Muscle of leg (tissue), 3 donors: ENCODE measurements at regions not wholly inside any gene's neighbourhood (a gene's known extent, or its start where the extent isn't known, plus 50 kb on each side); places are given as distances from the start of the nearest gene placed in this dataset.
"Not testable (repeated sequence)": the region's sequence is repeated elsewhere in the genome, so short reads cannot be mapped to it uniquely, and the experiment has no call there.

Experiments used
- DNase-seq: peaks from one replicate; pipeline ENCODE4 v3.0.0; 2013
- H3K27ac ChIP-seq: one replicate; pipeline ENCODE4 v1.5.1; 2013; ENCODE audit warnings: mild to moderate bottlenecking, low read length, control low read depth
- H3K27me3 ChIP-seq: one replicate; pipeline ENCODE4 v1.6.1; 2013; ENCODE audit warnings: low read length; ENCODE audit not compliant: control insufficient read depth, insufficient read depth
- H3K36me3 ChIP-seq: one replicate; pipeline ENCODE4 v1.6.1; 2013; ENCODE audit warnings: low read length; ENCODE audit not compliant: control insufficient read depth, insufficient read depth
- H3K4me1 ChIP-seq: one replicate; pipeline ENCODE4 v1.6.1; 2013; ENCODE audit warnings: low read length; ENCODE audit not compliant: control insufficient read depth, insufficient read depth
- H3K4me3 ChIP-seq: one replicate; pipeline ENCODE4 v1.5.1; 2013; ENCODE audit warnings: low read length, control low read depth
- H3K9me3 ChIP-seq: replicated peaks from 2 replicates; pipeline ENCODE4 v1.6.1; 2013; ENCODE audit warnings: low read depth, low read length; ENCODE audit not compliant: control insufficient read depth
- WGBS: methylation state at CpG from one replicate; pipeline ENCODE4 v1.1.5; 2013; ENCODE audit warnings: missing lambda C conversion rate; ENCODE audit not compliant: insufficient coverage; 5-methylcytosine and 5-hydroxymethylcytosine counted together

DNA sequence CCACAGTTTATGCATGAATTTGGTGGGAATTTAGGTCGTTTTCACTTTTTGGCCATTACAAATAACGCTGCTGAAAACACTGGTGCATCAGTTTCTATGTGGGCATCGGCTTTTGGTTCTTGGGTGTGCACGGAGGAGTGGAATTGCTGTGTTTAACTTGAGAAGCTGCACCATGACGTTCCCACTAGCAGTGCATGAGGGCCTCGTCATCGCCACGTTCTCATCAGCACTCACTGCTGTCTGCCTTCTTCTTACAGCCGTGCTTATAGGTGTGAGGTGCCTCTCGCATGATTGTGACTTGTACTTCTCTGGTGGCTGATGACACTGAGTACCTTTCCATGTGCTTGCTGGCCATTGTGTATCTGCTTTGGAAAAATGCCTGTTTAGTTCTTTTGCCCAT, 204.4 kb downstream of the BANP start:
- DNase-seq, H3K27me3 ChIP-seq, H3K9me3 ChIP-seq, H3K36me3 ChIP-seq, H3K27ac ChIP-seq, H3K4me3 ChIP-seq: not testable (repeated sequence)
- WGBS, result no CpG with 5 or more reads among the region's 10 CpGs
- peaks cover 23% of the 10 kb centered on the region for H3K4me1 ChIP-seq

DNA sequence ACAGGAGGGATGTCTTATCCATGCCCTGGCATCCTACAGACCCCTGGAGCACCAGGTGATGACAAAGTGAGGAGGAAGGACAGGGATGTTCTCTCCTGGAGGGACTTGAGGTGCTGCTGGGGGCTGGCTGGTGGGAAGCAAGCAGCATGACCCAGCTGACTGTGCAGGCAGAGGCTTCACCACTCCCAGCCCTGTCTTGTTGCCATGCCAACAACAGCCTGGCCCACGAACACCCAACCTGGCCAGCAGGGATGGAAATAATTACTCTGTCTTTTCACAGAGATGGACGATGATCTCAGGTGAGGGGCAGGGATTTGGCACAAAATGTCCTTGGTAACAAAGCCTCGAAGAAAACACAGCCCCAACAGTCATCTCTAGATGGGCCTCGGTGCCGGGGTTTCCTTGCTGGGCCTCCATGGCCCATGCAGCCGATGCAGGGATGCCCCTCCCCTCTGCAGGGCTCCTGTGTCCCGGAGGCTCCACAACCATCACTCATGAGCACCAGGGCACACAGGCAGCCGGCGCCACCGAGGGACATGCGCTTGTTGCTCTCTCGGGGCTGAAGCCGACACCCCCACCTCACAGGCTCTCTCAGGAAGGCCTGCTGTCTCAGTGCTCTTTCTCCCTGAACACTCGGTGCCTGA, 205.5 kb downstream of the BANP start:
- WGBS, result 60% methylated on average over 1 of the region's 14 CpGs
- H3K4me3 ChIP-seq, H3K36me3 ChIP-seq, H3K27ac ChIP-seq, DNase-seq, H3K9me3 ChIP-seq, H3K27me3 ChIP-seq: not testable (repeated sequence)
- peaks cover 13% of the 10 kb centered on the region for H3K4me1 ChIP-seq

DNA sequence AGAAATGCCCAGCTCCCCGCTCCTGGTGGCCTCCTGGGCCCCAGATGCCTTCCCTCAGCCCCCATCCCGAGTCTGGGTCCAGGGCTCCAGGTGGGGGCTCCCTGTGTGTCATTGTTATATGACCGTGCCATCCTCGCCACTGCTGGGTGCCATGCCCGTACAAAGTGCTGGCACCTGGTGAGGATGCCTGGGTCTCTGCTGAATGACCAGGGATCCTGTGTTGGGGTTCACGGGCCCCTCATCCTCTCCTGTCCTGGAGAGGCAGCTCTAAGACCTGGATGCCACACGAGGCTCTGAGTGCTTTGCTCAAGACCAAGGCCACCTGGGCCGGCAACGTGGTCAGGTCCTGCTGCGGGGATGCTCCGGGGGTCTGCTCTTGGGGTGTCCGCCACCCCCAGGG, 206.5 kb downstream of the BANP start:
- H3K9me3 ChIP-seq, H3K36me3 ChIP-seq, H3K4me1 ChIP-seq, H3K27me3 ChIP-seq, H3K4me3 ChIP-seq, DNase-seq, H3K27ac ChIP-seq: not testable (repeated sequence)
- WGBS, result 74% methylated on average over 2 of the region's 12 CpGs

DNA sequence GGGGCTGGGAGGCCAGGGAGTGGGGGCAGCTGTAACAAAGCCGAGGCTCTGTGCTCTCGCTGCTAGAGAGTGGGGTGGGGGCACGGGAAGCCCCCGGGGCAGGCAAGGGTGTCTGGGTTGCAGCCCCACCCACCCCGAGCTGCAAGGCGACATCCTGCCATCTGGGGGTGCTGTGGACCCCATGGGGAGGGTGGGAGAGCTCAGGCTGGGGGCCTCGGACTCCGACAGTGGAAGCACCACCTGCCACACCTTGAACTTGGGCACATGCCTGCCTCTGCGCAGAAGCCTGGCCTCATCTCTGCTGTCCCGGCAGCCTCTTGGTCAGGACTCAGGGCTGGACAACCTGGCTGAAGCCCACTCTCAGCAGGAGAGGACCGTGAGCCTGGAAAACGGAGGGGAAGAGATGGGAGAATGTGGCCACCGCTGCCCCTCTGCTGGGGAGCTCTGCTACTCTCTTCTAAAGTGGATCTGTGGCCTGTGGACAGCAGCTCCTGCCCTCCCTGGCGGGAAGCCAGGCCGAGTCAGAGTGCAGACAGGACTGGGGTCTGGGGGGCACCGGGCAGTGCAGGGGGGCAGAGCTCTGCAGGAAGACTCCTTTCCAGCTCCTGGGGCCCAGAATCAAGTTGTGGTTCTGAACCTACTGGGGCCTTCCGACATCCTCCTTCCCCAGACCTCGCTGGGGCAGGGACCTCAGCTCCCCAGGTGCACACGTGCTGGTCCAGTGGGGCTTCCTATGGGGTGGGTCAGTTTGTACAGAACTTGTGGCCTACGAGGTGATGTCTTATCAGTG, 207.2 kb downstream of the BANP start:
- not testable (repeated sequence) for H3K27ac ChIP-seq, H3K4me3 ChIP-seq, H3K9me3 ChIP-seq, DNase-seq, H3K36me3 ChIP-seq, H3K4me1 ChIP-seq, H3K27me3 ChIP-seq
- WGBS, result 69% methylated on average over 8 of the region's 20 CpGs

DNA sequence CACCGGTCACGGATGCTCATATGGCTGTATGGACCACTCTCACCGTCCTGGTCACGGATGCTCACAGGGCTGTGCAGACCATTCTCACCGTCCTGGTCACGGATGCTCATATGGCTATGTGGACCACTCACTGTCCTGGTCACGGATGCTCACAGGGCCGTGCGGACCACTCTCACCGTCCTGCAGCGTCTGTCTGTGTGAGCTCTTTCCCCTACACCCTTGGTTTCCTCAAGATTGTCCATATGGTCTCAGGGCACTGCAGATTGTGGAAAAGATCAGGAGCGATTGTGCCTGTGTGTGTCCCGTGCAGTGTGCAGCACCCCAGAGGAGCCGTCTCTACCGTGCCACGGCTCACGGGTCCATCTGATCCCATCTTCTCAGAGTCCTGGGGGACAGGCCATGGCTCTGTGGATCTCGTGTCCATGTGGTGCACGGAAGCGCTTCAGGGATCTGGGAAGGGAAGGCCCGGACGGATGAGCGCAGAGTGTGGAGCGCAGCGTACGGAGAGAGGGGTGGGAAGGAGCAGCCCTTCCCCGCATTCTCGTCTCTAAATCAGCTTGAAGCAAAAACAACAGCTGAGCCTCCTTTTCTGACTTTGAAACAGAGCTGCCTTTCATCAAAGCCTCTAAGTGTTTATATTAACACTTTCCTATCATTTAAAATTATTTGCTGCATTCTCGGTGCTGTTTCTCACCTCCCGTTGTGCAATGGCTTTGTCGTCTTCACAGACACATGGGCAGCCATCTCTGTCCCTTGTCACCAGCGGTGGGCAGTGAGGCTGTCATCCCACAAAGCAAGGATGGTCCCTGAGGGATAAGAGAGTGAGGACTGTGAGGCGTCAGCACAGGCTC, 208.0 kb downstream of the BANP start:
- 81% methylated on average over 15 of the region's 33 CpGs for WGBS
- not testable (repeated sequence) for DNase-seq

DNA sequence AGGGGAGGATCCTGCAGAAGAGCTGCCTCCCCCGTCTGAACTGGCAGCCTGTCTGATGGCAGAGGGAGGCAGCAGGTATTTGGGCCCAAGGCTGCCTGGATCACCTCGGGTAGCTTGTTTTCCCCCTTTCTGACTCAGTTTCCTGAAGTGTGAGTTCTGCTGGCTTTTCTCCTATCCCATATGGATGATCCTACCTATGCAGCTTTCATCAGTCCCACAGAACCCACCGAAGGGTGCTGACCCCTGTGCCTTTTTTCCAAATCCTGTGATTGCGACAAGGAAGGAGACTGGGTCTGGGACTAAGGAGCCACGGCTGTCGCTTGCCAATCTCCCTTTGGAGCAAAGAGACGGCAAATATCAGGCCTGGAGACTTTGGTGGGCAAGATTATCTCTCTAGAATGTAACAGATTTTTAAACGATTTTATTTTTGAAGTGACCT, 208.7 kb downstream of the BANP start:
- DNase-seq, H3K4me1 ChIP-seq, H3K4me3 ChIP-seq, H3K27me3 ChIP-seq, H3K27ac ChIP-seq, H3K36me3 ChIP-seq, H3K9me3 ChIP-seq: not testable (repeated sequence)
- 80% methylated on average over 1 of the region's 8 CpGs for WGBS

More for the DNA sequence above, 208.0 kb downstream of the BANP start:
- not testable (repeated sequence) for H3K27ac ChIP-seq, H3K9me3 ChIP-seq, H3K36me3 ChIP-seq, H3K4me3 ChIP-seq, H3K4me1 ChIP-seq, H3K27me3 ChIP-seq

DNA sequence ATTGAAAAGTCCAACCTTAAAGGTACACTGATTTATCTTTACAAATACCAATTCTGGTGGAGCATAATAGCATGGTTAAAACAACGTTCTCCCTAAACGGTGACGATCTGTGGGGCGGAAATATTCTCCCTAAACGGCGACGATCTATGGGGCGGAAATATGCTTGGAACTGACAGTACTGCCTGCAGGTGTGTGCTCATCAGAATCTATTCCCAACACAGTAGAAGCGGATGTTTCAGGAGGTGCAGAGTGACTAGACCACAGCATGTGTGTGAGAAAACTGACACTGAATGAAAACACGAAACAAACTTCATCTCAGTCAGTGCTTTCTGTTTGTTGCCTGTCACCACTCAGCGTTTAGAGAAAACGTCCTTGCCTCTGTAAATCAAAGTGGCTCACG, 210.0 kb downstream of the BANP start:
- 68% methylated on average over 9 of the region's 13 CpGs for WGBS
- H3K4me1 ChIP-seq, H3K36me3 ChIP-seq, H3K9me3 ChIP-seq, H3K27me3 ChIP-seq, H3K4me3 ChIP-seq: not testable (repeated sequence)
- H3K27ac ChIP-seq, result peak overlapping the region; percentile 71
- peak; percentile 62 for DNase-seq

DNA sequence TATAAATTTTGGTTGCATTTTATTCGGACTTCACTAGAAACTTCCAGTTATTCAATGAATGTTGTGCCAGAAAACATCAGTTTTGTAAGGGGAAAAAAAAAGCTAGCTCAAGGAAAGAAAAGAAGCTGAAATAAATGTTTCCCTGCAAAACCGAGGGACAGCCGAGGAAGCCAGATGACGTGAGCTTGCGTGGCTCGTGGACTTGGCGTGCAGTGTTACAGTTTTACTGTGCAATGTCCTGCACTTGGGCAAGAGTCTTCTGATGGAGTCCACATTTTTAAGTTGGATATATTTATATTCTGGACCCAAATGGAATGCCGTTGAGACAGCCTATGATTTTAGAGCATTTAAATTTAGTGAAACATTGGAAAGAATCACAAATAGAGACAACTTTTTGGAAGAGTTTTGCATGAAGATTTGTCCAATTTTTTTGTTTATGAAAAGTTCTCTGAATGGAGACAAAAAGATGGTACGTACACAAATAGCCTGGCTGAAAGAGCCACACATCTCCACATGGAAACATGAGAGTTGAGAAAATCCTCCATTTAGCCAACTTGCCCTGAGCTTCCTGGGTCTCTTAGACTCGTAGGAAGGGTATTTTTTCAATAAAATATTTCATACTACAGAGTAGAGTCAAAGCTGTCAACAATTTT, 210.5 kb downstream of the BANP start:
- not testable (repeated sequence) for H3K9me3 ChIP-seq, H3K27me3 ChIP-seq, H3K4me3 ChIP-seq, H3K36me3 ChIP-seq, H3K4me1 ChIP-seq
- peak; percentile 81 for DNase-seq
- peak overlapping the region; percentile 71 for H3K27ac ChIP-seq
- 20% methylated on average over 2 of the region's 10 CpGs for WGBS

DNA sequence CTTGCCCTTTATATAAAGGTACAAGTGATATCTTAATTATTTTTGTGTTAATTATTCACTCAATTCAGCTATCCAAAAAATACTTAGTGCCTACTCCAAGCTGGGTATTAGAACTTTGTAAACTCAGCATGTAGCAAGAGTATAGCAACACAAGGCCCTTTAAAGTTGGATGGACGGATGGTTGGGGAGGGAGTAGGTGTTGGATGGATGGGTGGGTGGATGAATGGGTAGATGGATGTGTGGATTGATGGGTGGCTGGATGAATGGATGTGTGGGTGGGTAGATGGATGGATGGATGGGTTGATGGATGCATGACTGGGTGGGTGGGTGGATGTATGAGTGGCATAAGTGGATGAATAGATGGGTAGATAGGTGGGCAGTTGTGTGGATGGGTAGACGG, 211.5 kb downstream of the BANP start:
- H3K4me3 ChIP-seq, H3K27me3 ChIP-seq, H3K36me3 ChIP-seq, DNase-seq, H3K9me3 ChIP-seq, H3K27ac ChIP-seq, H3K4me1 ChIP-seq: not testable (repeated sequence)
- WGBS, result no CpG with 5 or more reads among the region's 2 CpGs
